Smooth muscle cell (in vitro differentiated cells): ENCODE measurements at regions not wholly inside any gene's neighbourhood (a gene's known extent, or its start where the extent isn't known, plus 50 kb on each side); places are given as distances from the start of the nearest gene placed in this dataset.

Source experiments
- DNase-seq: peaks from one replicate; lab custom pipeline; 2025; ENCODE audit not compliant: unreplicated experiment; lab: John Stamatoyannopoulos, UW
- H2AFZ ChIP-seq: fragments of 200-600 bp; sonication (generic); 2 replicates; pipeline ENCODE4 v1.6.0; 2016; ENCODE audit warnings: antibody characterized with exemption, low read depth, mild to moderate bottlenecking
- H3F3A ChIP-seq: fragments of 200-600 bp; sonication (generic); 2 replicates; pipeline ENCODE4 v1.6.0; 2017; ENCODE audit warnings: antibody characterized with exemption, low read depth
- H3K27ac ChIP-seq: fragments of 200-600 bp; sonication (generic); 2 replicates; pipeline ENCODE4 v1.5.1; 2016; ENCODE audit warnings: low read depth, mild to moderate bottlenecking
- H3K27me3 ChIP-seq: fragments of 200-600 bp; sonication (generic); 2 replicates; pipeline ENCODE4 v1.6.1; 2016; ENCODE audit warnings: low read depth, mild to moderate bottlenecking
- H3K36me3 ChIP-seq: fragments of 200-600 bp; sonication (generic); 2 replicates; pipeline ENCODE4 v1.5.1; 2016; ENCODE audit warnings: low read depth
- H3K4me1 ChIP-seq: fragments of 200-600 bp; sonication (generic); 2 replicates; pipeline ENCODE4 v1.5.1; 2016; ENCODE audit warnings: low read depth
- H3K4me2 ChIP-seq: fragments of 200-600 bp; sonication (generic); 2 replicates; pipeline ENCODE4 v1.6.0; 2016; ENCODE audit warnings: mild to moderate bottlenecking
- H3K4me3 ChIP-seq: fragments of 200-600 bp; sonication (generic); 2 replicates; pipeline ENCODE4 v1.5.1; 2016; ENCODE audit warnings: mild to moderate bottlenecking
- H3K79me2 ChIP-seq: fragments of 200-600 bp; sonication (generic); 2 replicates; pipeline ENCODE4 v1.6.0; 2016; ENCODE audit warnings: low read depth, mild to moderate bottlenecking
- H3K9ac ChIP-seq: fragments of 200-600 bp; sonication (generic); 2 replicates; pipeline ENCODE4 v1.6.0; 2016; ENCODE audit warnings: low read depth
- H3K9me3 ChIP-seq: fragments of 200-600 bp; sonication (generic); replicated peaks from 2 replicates; pipeline ENCODE4 v1.5.1; 2016; ENCODE audit warnings: low read depth
- H4K20me1 ChIP-seq: fragments of 200-600 bp; sonication (generic); 2 replicates; pipeline ENCODE4 v1.6.0; 2016; ENCODE audit warnings: low read depth
- WGBS: methylation state at CpG from one replicate; pipeline ENCODE4 v1.1.7; 2016; ENCODE audit warnings: low lambda C conversion rate; 5-methylcytosine and 5-hydroxymethylcytosine counted together
- TF ChIP-seq, protein P1 (sequence below): fragments of 200-600 bp; sonication (generic); IDR thresholded peaks from 2 replicates; pipeline ENCODE4 v1.5.1; 2017; ENCODE audit warnings: borderline replicate concordance, mild to moderate bottlenecking, antibody characterized with exemption; ENCODE audit not compliant: insufficient read depth, poor library complexity, severe bottlenecking

- Histone ChIP-seq H3K36me3 (no peaks in the 10 kb centered on the region), H3K79me2 (no peaks in the 10 kb centered on the region), H3K9me3 (no peaks in the 10 kb centered on the region), H2AFZ (no peak overlapping the region), H3K4me1 (no peaks in the 10 kb centered on the region), H3K4me2 (no peak overlapping the region), H3K9ac (no peak overlapping the region), H3K27me3 (no peaks in the 10 kb centered on the region), H3K27ac (no peak overlapping the region), H3K4me3 (no peak overlapping the region), H3F3A (no peaks in the 10 kb centered on the region), H4K20me1 (no peaks in the 10 kb centered on the region)
- WGBS, result 97% methylated on average over 17 of the region's 17 CpGs
- DNase-seq, result no peak
- TF ChIP-seq, protein P1, sequence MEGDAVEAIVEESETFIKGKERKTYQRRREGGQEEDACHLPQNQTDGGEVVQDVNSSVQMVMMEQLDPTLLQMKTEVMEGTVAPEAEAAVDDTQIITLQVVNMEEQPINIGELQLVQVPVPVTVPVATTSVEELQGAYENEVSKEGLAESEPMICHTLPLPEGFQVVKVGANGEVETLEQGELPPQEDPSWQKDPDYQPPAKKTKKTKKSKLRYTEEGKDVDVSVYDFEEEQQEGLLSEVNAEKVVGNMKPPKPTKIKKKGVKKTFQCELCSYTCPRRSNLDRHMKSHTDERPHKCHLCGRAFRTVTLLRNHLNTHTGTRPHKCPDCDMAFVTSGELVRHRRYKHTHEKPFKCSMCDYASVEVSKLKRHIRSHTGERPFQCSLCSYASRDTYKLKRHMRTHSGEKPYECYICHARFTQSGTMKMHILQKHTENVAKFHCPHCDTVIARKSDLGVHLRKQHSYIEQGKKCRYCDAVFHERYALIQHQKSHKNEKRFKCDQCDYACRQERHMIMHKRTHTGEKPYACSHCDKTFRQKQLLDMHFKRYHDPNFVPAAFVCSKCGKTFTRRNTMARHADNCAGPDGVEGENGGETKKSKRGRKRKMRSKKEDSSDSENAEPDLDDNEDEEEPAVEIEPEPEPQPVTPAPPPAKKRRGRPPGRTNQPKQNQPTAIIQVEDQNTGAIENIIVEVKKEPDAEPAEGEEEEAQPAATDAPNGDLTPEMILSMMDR, result no peak
Observed at GRCh38 chr16:87058728-87059250, 258.4 kb downstream of the C16orf95 start.

DNA sequence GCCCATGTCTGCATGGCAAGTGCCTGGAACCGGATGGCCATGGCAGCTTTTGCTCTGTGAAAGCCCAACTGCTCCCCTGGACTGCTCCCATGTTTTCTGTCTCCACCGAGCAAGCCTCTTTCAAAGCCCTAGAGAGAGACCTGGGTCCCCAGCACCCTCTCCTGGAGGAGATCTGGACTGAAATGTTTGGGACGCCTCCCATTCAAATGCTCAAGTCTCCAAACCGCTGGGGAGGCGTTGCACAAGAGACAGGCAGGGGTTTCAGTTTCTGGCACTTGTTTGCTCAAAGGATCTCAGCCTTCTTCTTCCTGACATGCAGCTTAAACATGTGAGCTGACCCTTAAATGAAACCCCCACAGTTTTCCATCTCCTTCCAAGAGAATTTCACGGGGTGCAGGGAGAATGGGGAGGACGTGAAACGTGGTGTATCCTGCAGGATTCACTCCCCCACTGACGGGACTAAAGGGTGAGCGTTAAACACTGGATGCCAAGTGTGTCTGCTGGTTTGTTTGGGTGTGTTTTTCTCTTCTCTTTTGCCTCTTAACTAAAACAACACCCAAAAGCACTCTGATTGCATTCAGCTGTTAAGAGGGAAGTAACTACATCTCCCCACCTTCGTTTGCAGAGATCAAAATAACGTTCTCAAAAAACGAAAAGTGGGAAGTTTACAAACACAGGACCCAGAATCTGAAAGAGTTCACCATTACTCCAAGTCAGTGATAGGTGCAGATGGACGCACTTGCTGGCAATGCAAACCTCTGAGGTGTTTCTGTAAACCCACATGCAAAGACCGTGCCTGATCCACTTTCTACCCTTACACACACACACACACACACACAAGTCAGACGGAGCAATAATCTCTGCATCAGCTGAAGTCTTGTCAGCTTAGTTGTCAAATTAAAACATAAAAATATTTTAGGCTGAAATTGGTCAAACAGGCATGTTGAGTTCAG is 256.9 kb downstream of the C16orf95 start:
- H3K4me3 ChIP-seq, result no peak overlapping the region
- no peaks in the 10 kb centered on the region for H3K4me1 ChIP-seq
- no peaks in the 10 kb centered on the region for H3F3A ChIP-seq
- no peak overlapping the region for H3K27ac ChIP-seq
- H3K4me2 ChIP-seq, result no peak overlapping the region
- no peaks in the 10 kb centered on the region for H4K20me1 ChIP-seq
- H3K9ac ChIP-seq, result no peak overlapping the region
- no peaks in the 10 kb centered on the region for H3K36me3 ChIP-seq
- H3K27me3 ChIP-seq, result no peaks in the 10 kb centered on the region
- TF ChIP-seq, protein P1, result no peak
- no peaks in the 10 kb centered on the region for H3K79me2 ChIP-seq
- no peak for DNase-seq
- no peak overlapping the region for H2AFZ ChIP-seq
- WGBS, result 79% methylated on average over 16 of the region's 16 CpGs
- H3K9me3 ChIP-seq, result no peaks in the 10 kb centered on the region

DNA sequence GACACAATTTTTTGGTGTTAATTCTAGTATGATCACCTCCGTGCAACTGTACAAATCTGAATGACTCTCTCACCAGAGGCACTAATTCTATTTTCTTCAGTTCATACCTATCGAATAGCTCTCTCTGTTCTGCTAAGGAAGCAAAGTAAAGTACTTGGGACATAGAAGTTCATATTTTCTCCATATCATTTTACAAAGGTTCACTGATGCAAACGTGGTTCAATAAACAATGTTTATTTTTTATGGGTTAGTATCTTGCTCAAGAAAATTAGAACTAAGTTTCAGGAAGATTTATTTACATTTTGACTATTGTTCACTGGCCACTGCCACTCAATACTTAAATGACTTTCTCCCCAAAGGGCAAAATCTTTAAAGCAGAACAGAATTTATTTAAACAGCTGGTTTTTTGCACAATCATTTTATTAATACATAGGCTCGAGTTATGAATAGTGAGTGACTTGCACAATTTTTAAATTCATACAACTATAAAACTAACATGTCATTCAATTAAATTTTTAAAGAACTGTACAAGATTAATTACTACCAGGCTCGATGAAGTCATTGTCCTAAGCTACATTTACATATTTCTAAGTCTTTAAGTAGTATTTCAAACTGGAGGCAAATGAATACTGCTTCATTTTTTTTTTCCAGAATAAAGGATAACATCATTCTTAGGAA is 255.8 kb downstream of the C16orf95 start:
- H3K9me3 ChIP-seq, result no peaks in the 10 kb centered on the region
- H3K27me3 ChIP-seq, result no peaks in the 10 kb centered on the region
- H3K36me3 ChIP-seq, result no peaks in the 10 kb centered on the region
- H3K4me2 ChIP-seq, result no peak overlapping the region
- no peak overlapping the region for H3K27ac ChIP-seq
- H4K20me1 ChIP-seq, result no peaks in the 10 kb centered on the region
- DNase-seq, result no peak
- no peaks in the 10 kb centered on the region for H3F3A ChIP-seq
- WGBS, result 72% methylated on average over 5 of the region's 5 CpGs
- no peak overlapping the region for H3K9ac ChIP-seq
- H2AFZ ChIP-seq, result no peak overlapping the region
- TF ChIP-seq, protein P1, result no peak
- H3K79me2 ChIP-seq, result no peaks in the 10 kb centered on the region
- H3K4me1 ChIP-seq, result no peaks in the 10 kb centered on the region
- H3K4me3 ChIP-seq, result no peak overlapping the region
